Retinal pigment epithelial cell (primary cell): ENCODE measurements at regions not wholly inside any gene's neighbourhood (a gene's known extent, or its start where the extent isn't known, plus 50 kb on each side); places are given as distances from the start of the nearest gene placed in this dataset.
"Not testable (repeated sequence)": the region's sequence is repeated elsewhere in the genome, so short reads cannot be mapped to it uniquely, and the experiment has no call there.

Experiments used
- DNase-seq: peaks from one replicate; pipeline ENCODE4 v3.0.0-alpha.2; 2010; ENCODE audit warnings: low read depth
- H3K4me3 ChIP-seq: 2 replicates; pipeline ENCODE4 v1.5.1; 2011; ENCODE audit warnings: mild to moderate bottlenecking, low read length, control low read depth, moderate library complexity
- CTCF ChIP-seq: conservative IDR thresholded peaks from 2 replicates; pipeline ENCODE4 v1.5.1; 2011; ENCODE audit warnings: low read depth, low read length, control low read depth, inconsistent platforms

GRCh38 chr9:101860920-101861319, 122.5 kb upstream of the GRIN3A start:
- TF ChIP-seq CTCF, result no peak
- no peak for DNase-seq
- H3K4me3 ChIP-seq, result no peak overlapping the region

GRCh38 chr9:101859620-101860019, 121.2 kb upstream of the GRIN3A start:
- H3K4me3 ChIP-seq, result no peak overlapping the region
- DNase-seq, result no peak
- no peak for TF ChIP-seq CTCF

- no peak overlapping the region for H3K4me3 ChIP-seq
- no peak for TF ChIP-seq CTCF
- no peak for DNase-seq
Observed at GRCh38 chr9:101858026-101858425, 119.6 kb upstream of the GRIN3A start.

GRCh38 chr9:101849102-101849707, 110.8 kb upstream of the GRIN3A start:
- no peak for TF ChIP-seq CTCF
- H3K4me3 ChIP-seq, result no peak overlapping the region
- DNase-seq, result no peak

GRCh38 chr9:101848485-101848919, 110.1 kb upstream of the GRIN3A start:
- DNase-seq, result peak; percentile 72
- no peak for TF ChIP-seq CTCF
- no peak overlapping the region for H3K4me3 ChIP-seq

- no peak overlapping the region for H3K4me3 ChIP-seq
- no peak for DNase-seq
- no peak for TF ChIP-seq CTCF
Observed at GRCh38 chr9:101846161-101846560, 107.7 kb upstream of the GRIN3A start.

- no peak for DNase-seq
- TF ChIP-seq CTCF, result no peak
- no peak overlapping the region for H3K4me3 ChIP-seq
Observed at GRCh38 chr9:101840694-101841188, 102.3 kb upstream of the GRIN3A start.

GRCh38 chr9:101838988-101839387, 100.5 kb upstream of the GRIN3A start:
- DNase-seq, H3K4me3 ChIP-seq: not testable (repeated sequence)
